Activated naive CD4-positive, alpha-beta T cell treated with anti-CD3 and anti-CD28 coated beads, Interleukin-2, amount 50 U/mL, for 72 hours (primary cell): ENCODE measurements at regions not wholly inside any gene's neighbourhood (a gene's known extent, or its start where the extent isn't known, plus 50 kb on each side); places are given as distances from the start of the nearest gene placed in this dataset.

ENCODE experiments used
- ATAC-seq, 2 donors: fragments of 150-1000 bp; cut with Tn5 transposase; 2 replicates each; pipeline ENCODE4 v1.10.0; 2021; ENCODE audit warnings: mild to moderate bottlenecking in 2 of 2, moderate library complexity in 2 of 2
- DNase-seq, 2 donors: peaks; one replicate each; pipeline ENCODE4 v3.0.0; 2021 to 2022; ENCODE audit warnings: low spot score in 2 of 2
- H3K27ac Mint-ChIP-seq, 2 donors: one replicate each; pipeline ENCODE4 v1.8.0; 2022; ENCODE audit warnings: mild to moderate bottlenecking in 2 of 2, mixed read lengths in 2 of 2
- H3K36me3 Mint-ChIP-seq, 2 donors: one replicate each; pipeline ENCODE4 v1.8.0; 2022; ENCODE audit warnings: mixed read lengths in 2 of 2
- H3K9me3 Mint-ChIP-seq, 2 donors: one replicate each; pipeline ENCODE4 v1.8.0; 2022; ENCODE audit warnings: mixed read lengths in 2 of 2

- no peak overlapping the region for H3K27ac Mint-ChIP-seq
- H3K9me3 Mint-ChIP-seq: peaks cover 12 to 45% of the 10 kb centered on the region in 2 donors
- DNase-seq: no peak
- H3K36me3 Mint-ChIP-seq: peaks cover 18 to 74% of the 10 kb centered on the region in 2 donors
- no peak for ATAC-seq
Measured at GRCh38 chr10:6354168-6354772, 151.5 kb downstream of the PFKFB3 start.

GRCh38 chr10:6356280-6356793, 153.6 kb downstream of the PFKFB3 start:
- DNase-seq (no peak), ATAC-seq (no peak)
- H3K36me3 Mint-ChIP-seq: peaks cover 25 to 65% of the 10 kb centered on the region in 2 donors
- peaks cover 14 to 45% of the 10 kb centered on the region in 2 donors for H3K9me3 Mint-ChIP-seq
- H3K27ac Mint-ChIP-seq: no peak overlapping the region

GRCh38 chr10:6361869-6362268, 159.1 kb downstream of the PFKFB3 start:
- ATAC-seq: no peak
- Mint-ChIP-seq H3K27ac (no peak overlapping the region), H3K36me3 (peaks cover 27 to 63% of the 10 kb centered on the region in 2 donors), H3K9me3 (peaks cover 10 to 29% of the 10 kb centered on the region in 2 donors)
- DNase-seq: no peak

- H3K36me3 Mint-ChIP-seq: peaks cover 27 to 56% of the 10 kb centered on the region in 2 donors
- no peak for ATAC-seq
- DNase-seq: no peak
- peaks cover 10 to 38% of the 10 kb centered on the region in 2 donors for H3K9me3 Mint-ChIP-seq
- no peak overlapping the region for H3K27ac Mint-ChIP-seq
Measured at GRCh38 chr10:6362879-6363278, 160.1 kb downstream of the PFKFB3 start.

- H3K9me3 Mint-ChIP-seq: peaks cover 9 to 35% of the 10 kb centered on the region in 2 donors
- ATAC-seq: no peak
- H3K27ac Mint-ChIP-seq: no peak overlapping the region
- no peak for DNase-seq
- peaks cover 23 to 50% of the 10 kb centered on the region in 2 donors for H3K36me3 Mint-ChIP-seq
Measured at GRCh38 chr10:6363511-6363910, 160.8 kb downstream of the PFKFB3 start.

- ATAC-seq (no peak), DNase-seq (no peak)
- H3K9me3 Mint-ChIP-seq: peaks cover 6 to 33% of the 10 kb centered on the region in 2 donors
- H3K27ac Mint-ChIP-seq: no peak overlapping the region
- peaks cover 20 to 43% of the 10 kb centered on the region in 2 donors for H3K36me3 Mint-ChIP-seq
Measured at GRCh38 chr10:6364283-6364682, 161.6 kb downstream of the PFKFB3 start.

GRCh38 chr10:6364893-6365292, 162.2 kb downstream of the PFKFB3 start:
- ATAC-seq (no peak), DNase-seq (no peak)
- Mint-ChIP-seq H3K9me3 (peaks cover 6 to 33% of the 10 kb centered on the region in 2 donors), H3K36me3 (peaks cover 20 to 43% of the 10 kb centered on the region in 2 donors), H3K27ac (no peak overlapping the region)

- DNase-seq: no peak
- no peak for ATAC-seq
- Mint-ChIP-seq H3K36me3 (peaks cover 18 to 41% of the 10 kb centered on the region in 2 donors), H3K9me3 (peaks cover 5 to 31% of the 10 kb centered on the region in 2 donors), H3K27ac (no peak overlapping the region)
Measured at GRCh38 chr10:6365384-6365783, 162.7 kb downstream of the PFKFB3 start.
